Central memory CD4-positive, alpha-beta T cell (primary cell): ENCODE measurements at regions not wholly inside any gene's neighbourhood (a gene's known extent, or its start where the extent isn't known, plus 50 kb on each side); places are given as distances from the start of the nearest gene placed in this dataset.

Experiments used
- DNase-seq: peaks from one replicate; pipeline ENCODE4 v3.0.0; 2022

GRCh38 chr7:85564861-85565260, 378.0 kb upstream of the SEMA3D start:
- no peak for DNase-seq

GRCh38 chr7:85561706-85562105, 374.9 kb upstream of the SEMA3D start:
- no peak for DNase-seq

- DNase-seq, result peak; percentile 5
Observed at GRCh38 chr7:85554236-85555178, 367.7 kb upstream of the SEMA3D start.

DNA sequence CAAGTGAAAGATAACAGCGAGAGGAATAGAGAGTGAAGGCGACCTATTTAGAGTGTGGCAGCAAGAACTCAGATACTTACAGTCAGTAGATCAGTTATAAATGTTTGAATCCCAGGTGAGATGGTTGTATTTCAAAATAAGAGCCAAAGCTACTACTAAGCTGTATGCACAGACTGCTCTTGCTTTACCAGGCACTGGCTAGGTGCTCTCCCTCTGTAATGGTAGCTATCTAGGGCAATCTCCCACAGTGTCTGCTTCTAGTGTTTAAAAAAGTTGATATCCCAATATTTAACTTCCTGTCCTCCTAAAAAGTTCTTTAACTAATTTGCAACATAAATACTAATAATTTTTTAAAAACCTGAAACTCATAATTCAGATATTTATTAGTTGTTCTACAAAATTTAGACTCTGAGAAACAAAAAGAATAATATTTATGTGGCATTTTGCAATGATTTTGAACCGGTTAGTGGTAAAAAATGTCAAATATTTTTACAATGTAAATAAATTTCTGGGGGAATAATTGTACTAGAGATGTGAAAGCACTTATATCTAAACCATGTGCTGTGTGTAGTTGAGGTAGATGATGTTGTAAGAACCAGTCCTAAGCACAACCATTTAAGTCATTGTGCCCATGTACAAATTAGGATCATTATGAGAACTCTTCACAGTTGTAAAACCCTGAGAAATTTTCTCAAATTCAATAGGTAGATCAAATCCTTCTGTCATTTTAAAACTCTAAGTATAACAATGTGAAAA, 349.3 kb upstream of the SEMA3D start:
- DNase-seq, result no peak

GRCh38 chr7:85529831-85530230, 343.0 kb upstream of the SEMA3D start:
- no peak for DNase-seq

GRCh38 chr7:85529201-85529600, 342.3 kb upstream of the SEMA3D start:
- DNase-seq, result no peak

DNA sequence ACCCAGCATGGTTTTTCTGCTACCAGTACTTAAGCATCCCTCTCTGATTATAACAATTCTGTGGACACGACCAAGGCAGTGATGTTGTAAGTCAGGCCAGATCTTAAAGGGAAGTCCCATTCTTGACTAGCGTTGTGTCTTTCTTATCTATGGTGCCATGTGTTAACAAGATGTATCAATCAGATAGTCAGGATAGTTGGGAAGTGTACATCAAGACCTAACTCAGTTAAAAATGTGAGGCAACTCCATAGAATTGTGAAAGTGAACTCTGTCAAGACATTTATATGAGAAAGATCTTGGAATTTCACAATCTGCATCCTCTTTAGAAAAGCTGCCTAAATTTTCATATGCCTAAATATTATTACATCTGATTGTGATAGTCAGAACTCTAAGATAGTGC, 341.7 kb upstream of the SEMA3D start:
- no peak for DNase-seq

DNA sequence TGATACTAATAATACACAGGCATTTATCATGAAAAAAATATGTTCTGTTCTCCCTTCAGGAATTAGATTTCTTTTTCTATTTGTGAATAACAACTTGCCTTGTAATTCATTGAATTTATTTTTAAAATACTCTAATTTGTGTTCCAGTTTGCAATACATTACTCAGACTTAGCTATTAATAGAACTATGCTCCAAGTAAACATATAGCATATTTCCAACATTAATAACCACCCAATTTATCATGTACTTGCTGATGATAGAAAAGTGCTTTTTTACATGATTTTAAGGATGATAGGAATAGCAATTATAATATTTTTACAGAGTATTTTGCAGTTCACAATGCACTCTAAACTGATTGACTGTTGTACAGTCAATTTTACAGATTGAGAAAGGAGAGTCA, 338.8 kb upstream of the SEMA3D start:
- DNase-seq, result no peak

GRCh38 chr7:85522070-85522469, 335.2 kb upstream of the SEMA3D start:
- no peak for DNase-seq

DNA sequence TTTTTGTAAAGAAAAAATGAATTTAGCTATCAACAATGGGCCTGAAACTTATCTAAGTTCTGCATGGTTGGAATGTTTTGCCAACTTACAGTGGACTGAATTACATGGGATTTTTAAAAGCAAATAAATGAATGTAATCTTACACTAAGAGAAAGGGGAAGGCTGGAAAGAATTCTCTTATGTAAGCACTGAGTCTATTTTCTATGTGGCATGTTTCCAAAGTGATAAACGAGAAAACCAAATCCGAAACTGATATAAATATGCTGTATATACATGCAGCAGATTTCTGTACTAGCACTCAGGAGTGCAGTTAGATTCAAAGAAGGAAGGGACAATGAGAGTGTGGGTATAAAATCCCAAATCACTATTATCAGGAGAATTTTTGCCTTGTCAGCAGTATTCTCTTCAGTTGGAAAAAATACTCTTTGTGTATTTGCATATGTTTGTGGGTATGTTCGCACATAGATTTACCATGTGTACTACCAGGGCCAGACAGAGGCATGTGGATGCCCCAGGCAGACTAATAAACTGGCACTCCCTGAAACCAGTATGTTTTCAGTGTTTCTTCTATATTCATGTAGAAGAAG, 334.3 kb upstream of the SEMA3D start:
- DNase-seq, result no peak

DNA sequence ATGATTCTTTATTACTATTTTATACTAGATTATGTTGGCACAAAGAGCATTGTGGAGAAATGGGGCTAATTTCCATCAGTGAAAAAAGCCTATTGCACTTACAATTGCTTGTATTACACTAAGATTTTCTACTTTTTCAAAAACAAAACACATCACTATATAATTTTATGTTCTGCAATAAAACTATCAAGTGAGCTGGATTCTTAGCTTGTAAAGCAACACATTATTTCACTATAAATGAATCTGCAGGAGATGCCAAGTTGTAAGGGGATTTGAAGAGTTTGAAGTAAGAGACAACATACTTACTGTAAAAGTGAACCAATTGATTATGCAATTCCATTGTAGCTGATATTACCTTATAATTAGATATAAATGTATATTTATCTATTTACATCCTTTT, 333.3 kb upstream of the SEMA3D start:
- DNase-seq, result no peak

GRCh38 chr7:85516675-85517074, 329.8 kb upstream of the SEMA3D start:
- no peak for DNase-seq

- DNase-seq, result no peak
Observed at GRCh38 chr7:85512790-85513189, 325.9 kb upstream of the SEMA3D start.

GRCh38 chr7:85510287-85510686, 323.4 kb upstream of the SEMA3D start:
- DNase-seq, result no peak

DNA sequence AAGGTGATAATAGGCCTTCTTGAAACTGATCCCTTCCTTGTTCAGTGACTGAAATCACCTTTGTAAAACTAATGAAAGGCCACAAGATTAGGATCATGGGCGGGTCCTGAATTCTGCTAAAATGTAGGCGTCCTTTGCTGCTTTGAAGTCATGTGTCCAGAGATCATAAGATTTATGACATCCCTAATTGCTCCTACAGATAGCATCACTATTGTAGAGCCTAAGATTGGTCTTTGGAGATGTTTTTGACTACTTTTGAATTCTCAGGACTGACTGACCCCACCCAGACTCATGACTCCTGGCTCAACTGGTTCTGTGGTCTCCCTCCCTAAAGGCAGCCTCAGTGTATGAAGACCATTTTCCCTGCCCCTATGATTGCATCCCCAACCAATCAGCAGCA, 322.6 kb upstream of the SEMA3D start:
- no peak for DNase-seq

DNA sequence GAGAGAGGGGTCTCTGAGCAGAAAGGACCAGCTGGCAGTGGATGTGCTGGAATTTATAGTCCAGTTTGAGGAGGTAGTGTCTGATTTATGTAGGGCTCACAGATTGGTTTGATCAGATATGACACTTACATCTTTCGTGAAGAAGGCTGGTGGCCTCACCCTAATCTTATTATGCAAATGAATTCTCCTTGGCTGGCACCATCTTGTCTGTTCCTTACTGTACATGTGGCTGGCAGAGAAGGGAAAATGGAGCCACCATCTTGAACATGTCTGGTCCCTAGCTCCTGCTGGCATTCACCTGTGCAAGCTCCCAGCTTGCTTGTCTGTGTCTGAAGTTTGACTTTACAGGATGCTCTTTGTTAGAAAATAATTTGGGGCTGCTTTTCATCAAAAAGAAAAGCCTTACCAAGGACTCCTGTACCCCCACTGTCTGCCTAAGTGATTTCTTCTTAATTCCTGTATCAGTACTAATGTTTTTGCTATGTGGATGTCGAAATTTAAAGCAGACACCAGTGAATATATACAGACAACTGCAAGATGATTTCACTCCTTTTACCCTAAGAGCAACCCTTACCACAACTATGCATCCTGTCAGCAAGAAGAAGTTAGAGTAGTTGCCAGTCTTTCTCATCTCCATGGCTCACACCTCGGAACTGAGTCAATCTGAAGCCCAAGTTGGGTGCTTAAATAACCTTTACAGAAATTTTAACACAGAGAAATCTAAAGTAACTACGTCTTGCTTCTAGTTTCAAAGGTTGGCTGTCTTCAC, 322.0 kb upstream of the SEMA3D start:
- DNase-seq, result no peak

GRCh38 chr7:85498031-85498430, 311.2 kb upstream of the SEMA3D start:
- DNase-seq, result no peak

DNA sequence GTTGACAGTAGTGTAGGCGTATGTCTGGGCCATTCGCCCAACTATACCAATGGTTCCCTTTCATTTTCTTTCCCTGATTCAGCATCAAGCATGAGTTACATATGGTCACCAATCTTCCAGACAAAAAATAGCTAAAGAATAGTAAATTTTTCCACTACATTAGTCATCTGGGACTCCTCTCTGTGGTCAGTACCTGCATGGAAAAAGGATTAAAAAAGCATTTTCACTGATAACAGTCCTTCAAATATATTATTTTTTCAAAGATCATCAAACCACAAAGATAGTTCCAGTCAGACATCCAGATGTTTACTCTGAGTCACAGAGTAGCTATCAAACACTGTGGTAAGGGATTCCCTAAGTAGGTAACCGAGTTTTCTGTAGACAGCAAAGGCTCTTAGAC, 302.6 kb upstream of the SEMA3D start:
- DNase-seq, result no peak

GRCh38 chr7:85488406-85488805, 301.6 kb upstream of the SEMA3D start:
- DNase-seq, result no peak

GRCh38 chr7:85483177-85483576, 296.3 kb upstream of the SEMA3D start:
- no peak for DNase-seq

- DNase-seq, result no peak
Observed at GRCh38 chr7:85480666-85481065, 293.8 kb upstream of the SEMA3D start.

GRCh38 chr7:85479918-85480643, 293.2 kb upstream of the SEMA3D start:
- DNase-seq, result no peak
